Kidney (tissue), 13 donors: ENCODE measurements at regions not wholly inside any gene's neighbourhood (a gene's known extent, or its start where the extent isn't known, plus 50 kb on each side); places are given as distances from the start of the nearest gene placed in this dataset.

Source experiments
- DNase-seq, 5 donors: peaks; one replicate each; pipeline ENCODE4 v3.0.0-alpha.2; 2013 to 2020
- FAIRE-seq: peaks from 2 replicates; lab custom pipeline; 2012; peaks lifted over from hg19 to GRCh38; lab: Jason Lieb, UNC
- H3K27ac ChIP-seq, 2 donors: one replicate each; pipeline ENCODE4 v1.7.0; 2013; ENCODE audit warnings: low read depth in 2 of 2, low read length in 2 of 2, inconsistent platforms in 1 of 2
- H3K27me3 ChIP-seq: one replicate; pipeline ENCODE4 v1.7.1; 2013; ENCODE audit warnings: low read length, inconsistent platforms; ENCODE audit not compliant: control insufficient read depth, insufficient read depth
- H3K36me3 ChIP-seq, 3 donors: one replicate each; pipeline versions ENCODE4 v1.7.0 to v1.7.1; 2013; ENCODE audit warnings: low read length in 3 of 3, control low read depth in 1 of 3, inconsistent platforms in 1 of 3; ENCODE audit not compliant: insufficient read depth in 3 of 3, control insufficient read depth in 2 of 3
- H3K4me1 ChIP-seq, 3 donors: one replicate each; pipeline versions ENCODE4 v1.7.0 to v1.7.1; 2013; ENCODE audit warnings: low read length in 3 of 3, inconsistent platforms in 1 of 3, low read depth in 1 of 3; ENCODE audit not compliant: control insufficient read depth in 2 of 3, insufficient read depth in 2 of 3
- H3K4me3 ChIP-seq, 3 donors: one replicate each; pipeline versions ENCODE4 v1.7.0 to v1.8.1; 2013; ENCODE audit warnings: low read length in 3 of 3, control low read depth in 1 of 3, inconsistent platforms in 1 of 3
- H3K9ac ChIP-seq, 3 donors: one replicate each; pipeline versions ENCODE4 v1.7.0 to v1.7.1; 2013; ENCODE audit warnings: low read length in 3 of 3, control low read depth in 1 of 3, inconsistent platforms in 1 of 3
- H3K9me3 ChIP-seq, 3 donors: one replicate each; pipeline versions ENCODE4 v1.7.0 to v1.7.1; 2013; ENCODE audit warnings: low read length in 3 of 3, control low read depth in 1 of 3, inconsistent platforms in 1 of 3; ENCODE audit not compliant: control insufficient read depth in 2 of 3, insufficient read depth in 1 of 3
- CTCF ChIP-seq: IDR thresholded peaks from 3 replicates; pipeline ENCODE4 v1.5.1; 2012; ENCODE audit warnings: mild to moderate bottlenecking, moderate library complexity, borderline replicate concordance; ENCODE audit not compliant: insufficient read depth; ENCODE audit errors: extremely low read depth
- intact Hi-C: fragments of 100-400 bp; cut with DNase I; formaldehyde crosslinking; loops from one replicate; pipeline ENCODE4 v1.11.1; 2022
- donor health status: control.
- donor health status: control.
- donor health status: control.
- donor health status: control.
- donor health status: control.
- donor health status: DM: yes; HTN: yes; CAD: no.
- donor health status: Normal renal cell carcinoma (clear cell type).

GRCh38 chr6:89021629-89022028 is 58.2 kb upstream of the RNGTT start:
- no peak overlapping the region for H3K27ac ChIP-seq
- H3K9me3 ChIP-seq: no peaks in the 10 kb centered on the region
- no peak for TF ChIP-seq CTCF
- no peak for FAIRE-seq
- no peaks in the 10 kb centered on the region for H3K36me3 ChIP-seq
- intact Hi-C loops: no loop called here
- peaks cover 0 to 18% (median 7%) of the 10 kb centered on the region in 3 donors for H3K4me1 ChIP-seq
- H3K4me3 ChIP-seq: no peak overlapping the region
- DNase-seq: no peak
- no peaks in the 10 kb centered on the region for H3K27me3 ChIP-seq
- H3K9ac ChIP-seq: no peak overlapping the region

- no peak for TF ChIP-seq CTCF
- no peaks in the 10 kb centered on the region for H3K36me3 ChIP-seq
- H3K4me3 ChIP-seq: no peak overlapping the region
- H3K27me3 ChIP-seq: no peaks in the 10 kb centered on the region
- no peak overlapping the region for H3K9ac ChIP-seq
- intact Hi-C loops: no loop called here
- H3K9me3 ChIP-seq: no peaks in the 10 kb centered on the region
- FAIRE-seq: no peak
- H3K4me1 ChIP-seq: no peaks in the 10 kb centered on the region
- no peak for DNase-seq
- no peak overlapping the region for H3K27ac ChIP-seq
Observed at GRCh38 chr6:89015971-89016370, 52.6 kb upstream of the RNGTT start.

- H3K27me3 ChIP-seq: no peaks in the 10 kb centered on the region
- H3K9ac ChIP-seq: no peak overlapping the region
- TF ChIP-seq CTCF: no peak
- FAIRE-seq: no peak
- H3K36me3 ChIP-seq: no peaks in the 10 kb centered on the region
- no peak overlapping the region for H3K4me3 ChIP-seq
- H3K4me1 ChIP-seq: no peaks in the 10 kb centered on the region
- intact Hi-C loops: no loop called here
- H3K9me3 ChIP-seq: no peaks in the 10 kb centered on the region
- no peak for DNase-seq
- H3K27ac ChIP-seq: no peak overlapping the region
Observed at GRCh38 chr6:89013438-89013837, 50.0 kb upstream of the RNGTT start.
